GM19468 (cell line): ENCODE measurements at regions not wholly inside any gene's neighbourhood (a gene's known extent, or its start where the extent isn't known, plus 50 kb on each side); places are given as distances from the start of the nearest gene placed in this dataset.

Experiments used
- ATAC-seq: cut with Tn5 transposase; IDR thresholded peaks from one replicate; pipeline ENCODE4 v1.9.1; 2021; ENCODE audit warnings: mild to moderate bottlenecking, moderate library complexity, moderate number of reproducible peaks; ENCODE audit not compliant: unreplicated experiment; ENCODE audit errors: extremely low read depth

DNA sequence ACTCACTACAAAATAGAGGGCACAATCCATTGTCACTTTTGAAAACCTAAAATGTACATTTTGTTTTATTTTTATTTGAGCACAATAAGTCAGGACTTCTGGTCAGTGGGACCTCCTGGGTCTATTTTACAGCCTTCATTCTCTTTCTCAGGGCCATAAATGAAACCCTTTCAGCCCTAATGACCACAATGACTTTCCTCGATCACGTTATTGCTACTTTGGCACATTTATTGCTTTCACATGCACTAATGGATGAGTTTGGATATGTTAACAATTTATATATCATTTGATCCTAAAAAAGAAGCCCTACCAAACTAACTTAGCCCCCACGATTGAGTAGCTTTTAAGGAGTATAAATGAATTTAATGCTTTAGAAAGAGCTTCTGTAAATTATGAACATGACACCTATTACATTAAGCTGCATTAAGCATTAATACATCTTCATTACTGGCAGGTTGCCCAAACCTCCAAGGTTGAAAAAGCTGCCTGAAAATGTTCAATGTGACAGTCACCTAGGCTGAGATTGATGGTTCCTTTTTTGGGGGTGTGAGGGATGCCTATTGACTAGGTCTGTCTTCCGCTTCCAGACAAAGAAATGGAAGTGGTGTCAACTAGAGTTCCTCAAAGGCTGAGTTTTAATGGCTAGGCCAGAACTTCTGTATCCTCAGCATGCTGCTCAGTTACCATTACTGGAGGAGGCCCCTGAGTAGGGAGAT lies 296.4 kb downstream of the GPAT3 start:
- no peak for ATAC-seq

GRCh38 chr4:83831588-83831987 lies 295.7 kb downstream of the GPAT3 start:
- no peak for ATAC-seq

DNA sequence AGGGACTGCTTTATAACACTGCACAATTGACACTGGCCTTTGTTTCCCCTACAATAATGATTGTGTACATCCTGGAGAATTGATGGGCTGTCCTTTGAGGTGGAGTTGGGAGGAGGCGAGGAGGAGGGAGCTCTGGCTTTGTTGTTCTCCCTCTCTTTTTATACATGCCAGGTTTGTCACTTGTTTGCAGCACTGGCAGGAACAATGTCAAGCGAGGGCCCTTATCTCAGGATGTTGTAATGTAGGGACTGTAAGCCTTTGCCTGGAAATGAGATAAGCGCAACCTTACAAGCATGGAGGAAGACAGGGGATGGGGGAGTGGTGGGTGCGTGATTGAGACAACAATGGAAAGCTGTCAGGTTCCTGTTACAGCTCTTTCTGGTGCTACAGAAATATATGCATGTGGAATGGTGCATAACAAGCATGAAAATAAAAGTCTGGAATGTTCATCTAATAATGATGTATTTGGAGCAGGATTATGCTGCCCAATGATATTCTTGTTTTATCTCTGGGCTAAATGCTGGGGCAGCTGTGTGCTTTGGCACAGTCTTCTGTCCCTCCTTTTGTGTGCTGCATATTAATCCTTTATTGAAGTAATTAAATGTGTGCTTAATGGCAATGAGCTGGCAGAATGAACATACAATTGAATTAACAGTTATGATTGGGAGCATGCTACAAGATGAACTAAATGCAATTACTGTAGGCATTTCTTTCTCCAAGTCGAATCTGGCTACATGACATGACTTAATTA lies 294.4 kb downstream of the GPAT3 start:
- no peak for ATAC-seq

- no peak for ATAC-seq
Measured at GRCh38 chr4:83828601-83829000, 292.7 kb downstream of the GPAT3 start.

GRCh38 chr4:83821493-83821892 lies 285.6 kb downstream of the GPAT3 start:
- no peak for ATAC-seq

GRCh38 chr4:83819582-83819981 lies 283.7 kb downstream of the GPAT3 start:
- ATAC-seq = no peak

- ATAC-seq = no peak
Measured at GRCh38 chr4:83810428-83810827, 274.5 kb downstream of the GPAT3 start.

GRCh38 chr4:83809581-83809980 lies 273.7 kb downstream of the GPAT3 start:
- no peak for ATAC-seq

DNA sequence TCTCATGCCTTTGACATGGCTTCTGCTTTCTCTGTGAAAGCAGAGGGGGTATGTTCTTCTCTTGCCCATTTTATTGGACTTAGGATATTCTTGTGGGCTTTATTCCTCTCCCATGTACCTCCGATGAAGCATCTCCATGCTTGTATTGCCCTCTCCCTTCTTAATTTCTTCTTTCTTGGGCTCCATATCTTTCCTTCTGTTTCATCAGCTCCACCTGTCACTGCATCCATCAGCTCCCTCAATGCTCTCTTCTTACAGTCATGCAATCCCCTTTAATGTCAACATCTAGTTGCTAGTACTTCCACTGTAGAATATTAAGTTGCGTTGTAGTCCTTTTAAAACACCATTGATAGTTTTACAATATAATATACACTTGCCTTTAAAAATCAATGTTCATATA lies 257.6 kb downstream of the GPAT3 start:
- ATAC-seq = no peak

DNA sequence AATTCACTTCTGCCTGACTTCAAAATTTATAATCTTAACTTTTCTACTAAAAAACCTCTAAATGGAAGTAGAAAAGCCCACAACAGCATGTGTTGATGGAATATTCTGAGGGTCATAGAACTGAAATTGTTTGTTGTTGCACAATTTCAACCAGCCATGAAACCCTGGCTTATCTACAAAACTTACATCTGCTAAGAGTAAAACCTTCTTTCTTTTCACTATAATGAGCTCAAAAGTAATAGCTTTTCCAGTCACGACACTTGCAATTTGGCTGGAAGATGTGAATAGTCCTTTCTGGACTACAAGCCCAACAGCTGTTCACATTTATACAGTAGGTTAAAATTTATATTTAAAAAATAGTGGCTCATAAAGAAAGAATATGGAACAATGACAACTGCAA lies 250.0 kb downstream of the GPAT3 start:
- ATAC-seq = no peak

DNA sequence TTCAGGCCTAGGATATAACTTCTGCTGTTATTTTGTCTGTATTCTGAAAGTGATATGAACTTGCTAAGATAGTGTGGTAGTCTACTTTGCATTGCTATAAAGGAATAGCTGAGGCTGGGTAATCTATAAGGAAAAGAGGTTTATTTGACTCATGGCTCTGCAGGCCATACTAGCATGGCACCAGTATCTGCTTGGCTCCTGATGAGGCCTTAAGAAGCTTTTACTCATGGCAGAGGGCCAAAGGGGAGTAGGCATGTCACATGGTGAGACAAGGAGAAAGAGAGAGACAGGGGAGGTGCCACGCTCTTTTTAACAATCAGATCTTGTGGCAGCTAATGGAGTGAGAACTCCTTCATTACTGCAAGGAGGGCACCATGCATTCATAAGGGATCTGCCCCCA lies 247.3 kb downstream of the GPAT3 start:
- no peak for ATAC-seq

- no peak for ATAC-seq
Measured at GRCh38 chr4:83782591-83782990, 246.7 kb downstream of the GPAT3 start.

DNA sequence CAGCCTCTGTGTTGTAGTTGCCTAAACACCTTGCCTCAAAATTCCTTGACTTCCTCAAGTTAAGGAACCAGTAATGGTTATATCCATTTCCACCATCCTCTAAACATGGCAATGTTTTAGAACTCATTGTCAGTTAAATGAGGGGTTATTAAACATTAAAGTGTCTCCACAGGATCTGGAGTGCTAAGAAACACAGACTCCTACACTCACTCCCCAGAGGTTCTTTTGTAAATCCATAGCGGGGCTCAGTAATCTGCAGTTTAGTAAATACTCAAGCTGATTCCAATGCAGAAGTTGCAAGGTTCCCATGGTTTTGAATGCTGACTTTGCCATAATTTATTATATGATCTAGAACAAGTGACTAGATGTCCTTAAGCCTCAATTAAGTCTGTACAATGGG lies 245.5 kb downstream of the GPAT3 start:
- no peak for ATAC-seq

- no peak for ATAC-seq
Measured at GRCh38 chr4:83780053-83780733, 244.3 kb downstream of the GPAT3 start.

GRCh38 chr4:83779103-83780052 lies 243.5 kb downstream of the GPAT3 start:
- no peak for ATAC-seq

DNA sequence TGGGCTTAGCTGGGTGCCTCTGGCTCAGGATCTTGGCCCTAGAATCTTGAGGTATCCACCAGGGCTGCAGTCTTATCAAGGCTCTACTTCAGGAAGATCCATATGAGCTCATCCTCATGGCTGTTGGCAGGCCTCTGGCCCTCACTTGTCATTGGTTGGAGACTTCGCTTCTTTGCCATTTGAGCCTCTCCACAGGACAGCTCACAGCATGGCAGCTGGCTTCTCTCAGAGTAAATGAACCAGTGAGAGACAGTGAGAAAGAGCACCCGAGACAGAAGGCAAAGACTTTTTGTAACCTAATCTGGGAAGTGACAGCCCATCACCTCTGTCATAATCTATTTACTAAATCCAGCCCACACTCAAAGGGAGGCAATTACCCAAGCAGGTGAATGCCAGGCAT lies 236.8 kb downstream of the GPAT3 start:
- no peak for ATAC-seq

GRCh38 chr4:83771113-83771705 lies 235.3 kb downstream of the GPAT3 start:
- ATAC-seq = no peak

- ATAC-seq = no peak
Measured at GRCh38 chr4:83768146-83768545, 232.2 kb downstream of the GPAT3 start.

- ATAC-seq = no peak
Measured at GRCh38 chr4:83767067-83767466, 231.2 kb downstream of the GPAT3 start.

DNA sequence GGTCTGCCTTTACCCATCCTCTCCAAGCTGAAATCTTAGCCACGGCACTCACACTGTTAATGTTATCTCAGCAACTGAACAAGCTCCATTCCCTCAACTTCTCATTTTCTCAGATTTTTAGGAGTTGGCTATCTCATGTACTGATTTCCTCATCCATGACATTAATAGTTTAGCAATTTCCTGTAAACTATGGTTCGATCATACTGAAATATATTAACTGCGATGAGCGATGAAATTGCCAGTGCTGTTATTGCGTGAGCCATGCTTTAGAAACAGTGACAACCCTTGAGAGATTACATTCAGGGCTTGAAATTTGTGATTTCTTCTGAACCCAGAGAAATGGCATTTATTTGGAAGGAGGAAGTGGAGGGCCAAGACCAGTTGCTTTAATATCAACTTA lies 223.7 kb downstream of the GPAT3 start:
- ATAC-seq = no peak
